HG02884 (cell line): ENCODE measurements at regions not wholly inside any gene's neighbourhood (a gene's known extent, or its start where the extent isn't known, plus 50 kb on each side); places are given as distances from the start of the nearest gene placed in this dataset.
"Not testable (repeated sequence)": the region's sequence is repeated elsewhere in the genome, so short reads cannot be mapped to it uniquely, and the experiment has no call there.

Experiments used
- ATAC-seq: cut with Tn5 transposase; IDR thresholded peaks from one replicate; pipeline ENCODE4 v1.9.1; 2021; ENCODE audit warnings: mild to moderate bottlenecking, moderate library complexity; ENCODE audit not compliant: unreplicated experiment

DNA sequence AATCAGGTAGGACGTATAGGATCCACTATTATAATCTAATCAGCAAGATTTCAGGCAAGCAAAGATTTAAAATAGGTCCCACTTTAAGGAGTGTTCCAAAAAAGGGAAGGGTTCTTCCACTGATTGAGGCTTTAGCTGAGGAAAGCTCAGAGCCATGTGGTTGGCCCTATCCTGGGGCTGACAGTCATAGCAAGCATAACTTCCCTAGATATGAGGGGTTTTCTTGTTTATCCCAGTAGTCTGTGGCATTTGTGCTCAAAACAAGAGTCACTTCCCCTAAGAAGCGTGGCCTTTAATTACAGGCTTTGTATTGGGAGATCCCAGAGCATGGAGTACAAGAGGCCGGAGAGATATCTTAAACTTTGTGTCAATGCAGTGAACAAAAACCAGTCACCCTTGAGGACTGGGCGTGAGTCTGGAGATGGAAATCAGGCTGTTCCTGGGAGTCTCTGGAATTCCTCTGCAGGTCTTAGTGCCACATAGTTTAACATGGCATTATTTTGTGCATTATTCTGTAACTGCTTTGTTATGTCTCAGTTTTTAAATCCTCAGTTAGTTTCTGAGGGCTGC lies 136.9 kb upstream of the FBXO11 start:
- ATAC-seq: no peak

DNA sequence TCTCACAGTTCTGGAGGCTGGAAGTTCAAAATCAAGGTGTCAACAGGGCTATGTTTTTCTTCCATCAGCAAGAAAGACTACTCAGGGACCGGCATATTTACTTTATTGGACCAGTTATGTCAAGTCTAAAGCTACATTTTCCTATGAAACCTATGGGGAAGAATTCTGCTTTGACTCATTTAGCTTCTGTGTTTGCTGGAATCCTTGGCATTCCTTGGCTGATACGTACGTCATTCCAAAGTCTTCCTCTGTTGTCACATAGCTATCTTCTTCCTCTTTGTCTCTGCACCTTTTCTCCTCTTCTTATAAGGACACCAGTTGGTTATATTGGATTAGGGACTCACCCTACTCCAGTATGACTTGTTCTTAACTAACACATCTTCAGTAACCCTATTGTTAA lies 137.4 kb upstream of the FBXO11 start:
- no peak for ATAC-seq

DNA sequence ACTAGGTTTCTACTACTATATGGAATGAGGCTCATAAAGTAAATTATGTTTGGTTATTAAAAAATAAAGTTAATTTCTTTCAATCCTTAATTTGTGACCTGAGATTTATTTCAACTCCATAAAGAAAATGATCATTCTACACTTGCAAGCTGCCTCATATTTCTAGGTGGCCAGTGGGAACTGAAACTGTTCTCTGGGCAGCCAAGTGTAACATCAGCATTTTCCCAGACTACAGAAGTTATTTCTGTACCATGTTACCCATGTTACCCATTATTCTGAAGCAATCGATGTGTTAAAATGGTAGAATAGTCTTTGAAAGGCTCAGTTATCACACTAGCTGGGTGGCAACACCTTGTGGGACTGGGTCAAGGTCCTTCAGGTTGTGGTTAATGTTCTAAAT lies 139.3 kb upstream of the FBXO11 start:
- no peak for ATAC-seq

DNA sequence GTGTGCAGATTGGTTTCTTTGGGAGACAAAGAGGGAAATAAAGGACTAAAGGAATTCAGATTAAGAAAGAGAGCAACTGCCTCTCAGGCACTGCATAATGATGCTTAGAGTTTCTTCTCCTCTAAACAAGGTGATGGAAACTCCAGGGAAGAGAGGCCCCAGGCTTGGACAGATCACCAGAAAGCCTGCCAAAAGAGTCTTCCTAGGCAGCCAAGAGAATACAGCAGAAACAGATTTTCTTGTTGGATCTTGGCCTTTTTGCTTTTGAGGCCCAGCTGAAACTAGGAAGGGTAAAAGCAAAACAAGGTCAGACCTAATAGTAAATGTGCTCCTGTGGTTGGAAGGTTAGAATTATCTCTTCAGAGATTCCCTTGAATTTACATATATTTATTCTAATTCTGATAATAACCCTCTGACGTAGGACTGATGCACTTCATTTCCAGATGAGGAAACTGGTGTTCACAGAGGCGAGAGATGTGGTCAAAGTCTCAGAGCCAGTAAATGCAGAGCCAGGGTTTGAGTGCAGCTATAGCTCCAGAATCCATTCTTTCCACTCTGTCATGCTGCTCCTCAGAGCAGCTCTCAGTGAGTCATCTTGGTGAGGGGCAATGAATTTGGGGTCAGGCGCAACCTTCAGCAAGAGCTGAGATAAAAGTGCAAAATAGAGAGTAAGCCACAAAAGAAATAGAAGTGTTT lies 142.3 kb upstream of the FBXO11 start:
- ATAC-seq: no peak

DNA sequence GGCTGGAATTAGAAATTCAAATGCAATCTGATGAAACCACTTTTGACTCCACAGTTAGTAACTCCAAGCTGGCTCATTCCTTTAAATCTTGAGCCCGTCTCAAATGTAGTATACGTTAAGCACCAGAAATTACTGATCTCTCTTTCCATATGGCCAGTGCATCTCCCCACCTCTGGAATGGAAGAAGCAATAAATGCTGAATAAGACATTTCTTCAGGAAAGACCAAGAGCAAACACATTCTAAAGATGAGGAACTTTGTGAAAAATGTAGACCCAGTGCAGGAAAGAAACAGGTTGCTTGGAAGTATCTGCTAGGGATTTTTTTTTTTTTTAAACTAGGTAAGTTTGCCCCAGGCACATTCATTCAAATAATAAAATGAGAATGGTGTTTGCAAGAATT lies 143.1 kb upstream of the FBXO11 start:
- no peak for ATAC-seq

DNA sequence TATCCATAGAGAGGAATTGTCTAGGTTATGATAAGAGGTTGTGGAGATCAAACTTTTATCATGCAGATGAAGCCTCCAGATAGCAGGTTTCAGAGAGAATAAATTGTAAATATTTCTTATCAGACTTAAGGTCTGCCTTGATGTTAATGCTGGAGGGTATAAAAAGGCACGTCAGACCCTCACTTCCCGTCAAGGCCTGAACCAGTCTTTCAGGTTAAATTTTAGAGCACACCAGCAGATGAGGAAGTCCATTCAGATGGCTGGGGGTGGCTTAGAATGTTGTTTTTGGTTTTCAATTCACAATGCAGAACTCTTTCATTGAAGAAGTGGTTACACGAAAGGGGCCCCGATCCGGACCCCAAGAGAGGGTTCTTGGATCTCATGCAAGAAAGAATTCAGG lies 144.4 kb upstream of the FBXO11 start:
- no peak for ATAC-seq

DNA sequence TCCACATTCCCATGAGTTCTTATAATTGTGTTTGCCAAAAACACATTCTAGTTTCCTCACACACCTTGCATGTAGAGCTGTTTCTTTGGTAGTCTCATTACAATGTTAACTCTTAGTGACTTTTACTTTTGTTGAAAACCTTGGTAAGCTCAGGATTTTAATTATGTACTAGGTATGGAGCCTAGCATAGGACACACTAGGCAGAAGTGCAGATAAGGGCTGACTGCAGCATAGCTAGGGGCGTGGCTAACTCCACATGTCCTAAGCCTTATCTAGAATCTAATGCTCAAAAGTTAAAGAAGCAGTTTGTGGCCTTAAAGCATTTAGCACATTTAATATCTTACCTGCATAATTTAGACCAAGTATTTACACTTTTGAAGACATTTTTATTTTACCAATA lies 153.7 kb upstream of the FBXO11 start:
- no peak for ATAC-seq

DNA sequence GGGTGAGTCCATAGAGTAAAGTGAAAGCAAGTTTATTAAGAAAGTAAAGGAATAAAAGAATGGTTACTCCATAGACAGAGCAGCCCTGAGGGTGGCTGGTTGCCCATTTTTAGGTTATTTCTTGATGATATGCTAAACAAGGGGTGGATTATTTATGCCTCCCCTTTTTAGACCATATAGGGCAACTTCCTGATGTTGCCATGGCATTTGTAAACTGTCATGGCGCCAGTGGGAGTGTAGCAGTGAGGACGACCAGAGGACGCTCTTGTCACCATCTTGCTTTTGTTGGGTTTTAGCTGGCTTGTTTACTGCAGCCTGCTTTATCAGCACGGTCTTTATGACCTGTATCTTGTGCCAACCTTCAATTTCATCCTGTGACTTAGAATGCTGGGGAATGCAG lies 155.4 kb upstream of the FBXO11 start:
- ATAC-seq: not testable (repeated sequence)

DNA sequence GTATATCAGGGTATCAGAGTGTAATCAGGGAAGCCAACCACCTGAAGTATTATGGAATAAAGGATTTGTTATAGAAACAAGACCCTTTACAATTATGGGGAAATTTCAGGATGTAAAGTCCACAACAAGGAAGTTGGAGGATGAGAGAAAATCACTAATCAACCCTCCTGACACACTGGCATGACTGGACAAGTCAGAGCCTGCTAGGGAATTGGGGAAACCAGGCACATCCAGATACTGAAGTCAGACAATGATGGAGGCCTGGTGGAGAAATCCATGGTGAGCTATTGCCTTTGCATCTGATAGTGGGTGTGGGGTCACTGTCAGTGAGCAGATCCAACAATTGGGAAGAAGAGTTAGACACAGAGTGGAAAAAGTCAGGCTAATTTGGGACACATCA lies 158.8 kb upstream of the FBXO11 start:
- ATAC-seq: no peak

DNA sequence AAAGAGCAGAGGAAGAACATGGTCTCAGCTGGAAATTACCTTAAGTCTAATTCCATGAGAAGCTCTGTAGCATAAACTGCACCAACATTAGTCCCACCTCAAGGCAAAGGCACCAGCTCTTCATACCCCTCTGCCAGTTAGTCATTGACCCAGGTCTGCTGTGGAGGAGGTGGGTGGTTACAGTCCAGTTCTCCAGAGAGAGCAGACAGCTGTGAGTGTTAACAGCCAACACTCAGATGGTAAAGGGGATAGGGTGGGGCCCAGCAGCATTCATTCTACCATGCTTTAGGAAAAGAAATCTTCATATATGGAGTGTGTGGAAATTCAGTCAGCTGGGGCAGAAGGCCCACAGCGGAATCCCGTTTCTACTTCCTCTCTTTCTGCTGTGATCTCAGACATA lies 159.7 kb upstream of the FBXO11 start:
- no peak for ATAC-seq

DNA sequence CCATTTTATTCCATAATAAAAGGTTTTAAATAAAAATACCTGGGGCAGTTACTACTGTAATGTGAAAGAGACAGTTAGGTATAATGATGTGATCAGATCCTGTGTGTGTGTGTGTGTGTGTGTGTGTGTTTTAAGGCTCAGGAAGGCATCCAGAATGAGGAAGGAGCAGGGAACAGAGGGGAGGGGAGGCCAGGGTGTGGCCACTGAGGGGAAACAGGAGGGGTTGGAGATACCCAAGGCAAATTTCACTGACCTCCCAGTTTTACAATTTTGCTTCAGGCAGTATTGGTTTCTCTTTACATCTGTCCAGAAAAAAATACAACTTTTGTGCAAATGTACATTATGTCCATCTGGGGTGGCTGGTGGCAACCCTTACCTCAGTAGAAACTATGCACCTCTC lies 163.5 kb upstream of the FBXO11 start:
- no peak for ATAC-seq

DNA sequence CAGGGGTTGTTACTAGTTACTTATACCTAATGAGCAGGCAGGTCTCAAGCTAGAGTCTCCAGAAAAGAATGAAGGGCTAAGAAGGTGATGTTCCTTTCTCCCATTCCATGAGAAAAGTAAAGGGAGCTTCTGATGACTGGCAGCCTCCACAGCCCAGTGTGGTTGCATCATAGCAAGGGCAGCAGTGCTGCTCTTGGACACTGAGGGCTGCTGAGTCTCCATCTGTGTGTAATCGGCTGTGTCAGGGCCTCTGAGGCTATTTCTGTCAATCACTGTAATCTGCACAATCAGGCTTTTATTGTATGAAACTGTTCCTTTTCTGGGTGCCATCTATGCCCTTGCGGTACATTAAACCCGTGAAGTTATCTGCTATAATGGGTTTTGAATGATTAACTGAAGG lies 164.1 kb upstream of the FBXO11 start:
- ATAC-seq: no peak

DNA sequence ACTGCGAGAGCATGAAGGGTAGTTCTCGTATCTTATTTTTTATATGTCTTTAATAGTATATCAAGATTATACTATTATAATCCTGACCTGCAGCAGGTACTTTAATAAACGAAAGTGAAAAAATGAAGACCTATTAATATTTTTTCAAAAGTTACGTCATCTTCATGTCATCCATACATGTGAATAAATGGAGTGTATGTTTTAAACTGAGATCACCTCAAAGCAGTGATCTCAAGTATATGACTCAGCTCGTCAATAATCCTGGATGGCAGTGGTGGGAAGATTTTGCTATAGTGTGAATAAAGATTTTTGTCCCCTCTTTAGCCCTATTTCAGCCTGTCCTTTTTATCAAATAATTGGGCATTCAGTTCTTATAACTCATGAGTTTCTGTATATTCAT lies 166.3 kb upstream of the FBXO11 start:
- ATAC-seq: no peak

DNA sequence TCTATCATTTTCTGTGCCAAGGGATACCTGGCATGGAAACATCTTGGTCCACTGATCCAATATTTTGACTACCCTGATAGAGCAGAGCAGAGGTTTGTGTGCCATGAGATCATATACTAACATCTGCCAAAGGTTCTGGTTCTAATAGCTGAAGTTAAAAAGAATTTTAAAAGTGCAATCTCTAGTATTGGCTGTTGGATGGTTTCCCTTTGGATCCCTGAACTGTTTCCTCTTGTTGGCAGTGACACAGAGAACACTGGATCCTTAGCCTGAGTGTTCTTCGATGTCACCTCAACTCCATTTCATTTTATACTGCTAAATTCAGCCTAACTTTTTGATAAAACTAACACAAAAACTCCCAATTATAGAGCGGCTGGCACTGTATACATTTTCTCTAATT lies 169.3 kb upstream of the FBXO11 start:
- ATAC-seq: no peak

DNA sequence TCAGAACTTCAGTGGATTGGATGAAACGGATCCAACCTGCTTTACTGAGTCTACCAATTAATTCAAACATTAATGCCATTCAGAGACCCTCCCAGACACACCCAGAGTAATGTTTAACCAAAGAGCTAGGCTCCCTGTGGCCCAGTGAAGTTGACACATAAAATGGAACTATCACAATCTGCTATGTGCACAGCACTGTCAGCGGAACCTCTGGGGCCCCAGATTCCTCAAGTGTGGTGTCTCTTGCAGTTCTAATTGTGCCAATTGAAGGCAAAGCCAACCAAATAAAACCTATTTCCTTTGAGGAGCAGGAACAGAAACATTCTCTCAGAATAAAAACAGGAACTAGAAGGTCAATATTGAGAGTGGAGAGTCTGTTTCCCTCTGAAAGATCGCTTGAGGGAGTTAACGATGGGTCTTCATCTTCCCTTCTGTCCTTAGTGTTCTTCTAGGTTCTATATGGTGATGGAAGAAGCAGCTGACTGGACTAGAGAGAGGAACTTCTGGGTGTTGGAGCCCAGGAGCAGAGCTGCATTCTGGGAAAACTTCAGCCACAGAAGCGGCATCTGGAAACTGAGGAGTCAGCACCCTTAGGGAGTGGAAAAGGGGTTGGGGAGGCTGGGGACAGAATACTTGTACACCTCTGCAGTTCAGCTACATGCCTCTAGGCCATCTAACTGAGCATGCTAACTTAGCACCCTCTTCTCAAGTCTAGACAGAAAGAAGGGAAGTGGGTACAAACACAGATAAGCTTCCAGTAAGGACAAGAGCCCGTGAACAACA lies 174.4 kb upstream of the FBXO11 start:
- no peak for ATAC-seq

DNA sequence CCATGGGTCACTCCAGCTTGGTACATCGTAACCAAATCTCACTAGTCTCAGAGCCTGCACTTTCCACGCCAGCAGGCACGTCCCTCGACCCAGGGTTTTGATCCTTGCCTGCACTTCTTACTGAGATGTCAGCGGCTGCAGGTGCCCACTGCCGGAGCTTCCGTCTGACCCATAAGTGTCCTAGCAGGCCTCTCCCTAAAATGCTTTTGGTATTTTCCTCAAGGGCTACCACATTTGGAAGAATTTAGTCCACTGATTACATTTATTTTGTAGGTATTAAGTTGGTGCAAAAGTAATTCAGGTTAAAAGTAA lies 175.0 kb upstream of the FBXO11 start:
- ATAC-seq: no peak

DNA sequence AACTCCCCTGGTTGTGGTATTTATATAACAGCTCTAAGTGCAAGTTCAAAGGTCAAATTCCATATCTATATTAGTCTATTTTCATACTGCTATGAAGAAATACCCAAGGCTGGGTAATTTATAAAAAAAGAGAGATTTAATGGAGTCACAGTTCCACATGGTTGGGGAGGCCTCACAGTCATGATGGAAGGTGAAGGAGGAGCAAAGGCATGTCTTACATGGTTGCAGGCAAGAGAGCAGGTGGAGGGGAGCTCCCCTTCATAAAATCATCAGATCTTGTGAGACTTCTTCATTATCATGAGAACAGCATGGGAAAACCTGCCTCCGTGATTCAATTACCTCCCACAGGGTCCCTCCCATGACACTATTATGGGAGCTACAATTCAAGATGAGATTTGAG lies 179.6 kb upstream of the FBXO11 start:
- no peak for ATAC-seq

DNA sequence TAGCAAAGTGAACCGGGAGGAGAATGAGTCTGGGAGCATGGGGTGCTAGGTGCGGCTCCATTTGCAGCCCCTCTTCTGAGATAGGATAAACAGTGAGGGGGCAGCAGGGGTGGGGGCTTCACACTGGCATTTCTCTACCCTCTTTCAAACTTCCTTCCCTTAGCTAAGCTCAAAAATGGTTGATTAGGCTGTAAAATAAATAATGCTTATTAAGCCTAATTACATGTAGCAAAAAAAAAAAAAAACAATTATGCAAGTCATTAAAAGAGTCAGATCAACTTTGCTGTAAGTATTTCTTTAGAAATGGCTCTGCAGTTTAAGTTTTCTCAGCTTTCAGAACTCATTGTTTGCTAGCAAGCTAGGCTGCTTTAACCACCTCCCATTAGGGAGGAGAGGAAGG lies 182.7 kb upstream of the FBXO11 start:
- no peak for ATAC-seq

DNA sequence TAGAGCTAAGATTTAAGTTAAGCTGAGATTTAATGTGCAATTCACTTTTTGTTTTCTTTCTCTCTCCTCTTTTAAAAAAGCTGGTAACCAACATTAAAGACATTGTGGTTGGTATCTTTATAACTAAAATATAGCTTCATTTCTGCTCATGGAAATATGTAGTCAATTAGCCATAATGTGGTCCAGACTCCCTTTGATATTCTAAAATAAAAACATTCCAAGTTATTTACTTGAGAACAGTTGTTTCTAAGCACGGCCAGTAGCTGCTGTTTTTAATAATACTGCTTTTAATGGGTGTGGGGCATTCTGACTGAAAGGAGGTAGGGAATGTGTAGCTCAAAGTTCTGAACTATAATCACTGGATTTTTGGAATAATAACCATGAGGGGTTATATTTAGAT lies 183.3 kb upstream of the FBXO11 start:
- no peak for ATAC-seq

DNA sequence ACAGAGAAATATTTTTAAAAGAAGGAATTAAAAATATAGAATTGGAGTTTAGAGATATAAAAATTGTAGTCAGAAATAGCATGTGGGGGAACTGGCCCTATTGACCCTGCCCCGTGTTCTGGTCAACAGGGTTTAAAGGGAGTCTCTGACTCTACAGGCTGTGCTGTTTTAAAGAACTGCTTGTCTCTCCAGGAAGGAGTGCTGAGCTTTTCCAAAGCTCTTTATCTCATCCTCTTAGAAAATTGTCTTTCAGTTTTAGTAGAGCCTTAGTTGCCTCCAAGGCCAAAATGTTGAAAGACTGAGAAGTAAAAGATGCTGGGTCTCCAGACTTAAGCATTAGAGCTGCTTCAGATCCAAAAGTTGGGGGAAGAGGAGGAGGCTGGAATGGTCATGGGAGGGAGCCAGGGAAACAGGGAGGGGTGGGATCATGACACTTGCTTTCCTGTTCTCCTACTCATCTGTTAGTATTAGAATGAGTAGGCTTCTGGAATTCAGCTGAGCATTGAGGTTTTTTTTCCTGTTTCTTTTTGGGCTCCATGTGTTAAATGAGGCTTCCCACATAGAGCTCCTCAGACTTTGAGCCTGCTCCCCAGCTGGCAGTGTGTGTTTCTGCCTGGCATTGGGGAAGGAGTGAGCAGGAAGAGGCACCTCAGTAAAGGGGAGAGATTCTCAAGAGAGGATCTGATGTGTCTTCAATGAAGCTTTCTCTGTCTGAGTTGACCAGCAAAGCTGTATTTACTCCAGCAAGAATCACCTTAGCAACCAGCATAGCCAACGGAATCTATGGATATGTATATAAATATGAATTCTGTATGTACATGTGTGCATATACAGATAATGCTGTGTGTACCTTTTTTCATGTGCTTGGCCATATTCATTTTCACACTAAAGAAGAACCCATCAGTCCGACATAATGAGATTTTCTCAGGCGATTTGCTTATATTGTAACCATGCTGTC lies 186.8 kb upstream of the FBXO11 start:
- no peak for ATAC-seq

DNA sequence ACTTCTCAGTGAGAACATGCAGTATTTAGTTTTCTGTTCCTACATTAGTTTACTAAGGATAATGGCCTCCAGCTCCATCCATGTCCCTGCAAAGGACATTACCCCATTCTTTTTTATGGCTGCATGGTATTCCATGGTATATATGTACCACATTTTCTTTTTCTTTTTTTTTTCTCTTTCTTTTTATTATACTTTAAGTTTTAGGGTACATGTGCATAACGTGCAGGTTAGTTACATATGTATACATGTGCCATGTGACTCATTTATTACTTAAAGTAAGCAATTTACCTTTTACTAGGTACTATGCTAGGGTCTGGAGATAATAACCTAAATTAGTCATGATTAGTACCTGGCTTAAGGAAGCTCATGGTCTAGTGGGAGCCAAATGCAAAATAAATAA lies 190.5 kb upstream of the FBXO11 start:
- not testable (repeated sequence) for ATAC-seq
